ENCODE measurements at regions not wholly inside any gene's neighbourhood (a gene's known extent, or its start where the extent isn't known, plus 50 kb on each side); places are given as distances from the start of the nearest gene placed in this dataset.

DNA sequence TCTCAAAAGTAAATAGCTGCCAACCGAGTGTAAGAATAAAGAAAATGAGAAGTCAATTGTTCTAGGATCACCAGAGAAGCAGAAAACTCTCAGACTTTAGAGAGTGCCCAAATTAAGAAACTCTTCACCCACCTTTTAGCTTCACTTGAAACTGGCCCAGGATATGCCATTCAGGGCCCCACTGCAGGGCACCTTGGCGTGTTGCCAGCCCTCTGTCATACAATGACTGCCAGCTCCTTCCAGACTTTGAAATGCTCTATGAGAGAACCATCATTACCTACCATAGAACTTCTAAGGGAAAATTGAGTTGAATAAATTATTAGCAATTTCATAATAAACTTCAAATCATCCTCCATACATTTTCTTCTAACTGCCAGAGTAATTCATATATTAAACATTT lies 240.5 kb downstream of the CETN3 start:
- no peak overlapping the region for H3K4me3 ChIP-seq
- intact Hi-C loops (cut with DNase I) = no loop called here
- DNase-seq = no peak
- WGBS, 2 donors = 82% methylated on average over 2 of the region's 2 CpGs
- no peaks in the 10 kb centered on the region for H3K9me3 ChIP-seq
- H3K27me3 ChIP-seq = no peaks in the 10 kb centered on the region
- H3K27ac ChIP-seq = no peak overlapping the region
- no peaks in the 10 kb centered on the region for H3K36me3 ChIP-seq
- H3K4me1 ChIP-seq = peaks cover 0 to 19% (median 13%) of the 10 kb centered on the region in 4 donors
- no peak for TF ChIP-seq EP300 (IDR thresholded peaks at IDR 0.05)
- TF ChIP-seq, protein P1, sequence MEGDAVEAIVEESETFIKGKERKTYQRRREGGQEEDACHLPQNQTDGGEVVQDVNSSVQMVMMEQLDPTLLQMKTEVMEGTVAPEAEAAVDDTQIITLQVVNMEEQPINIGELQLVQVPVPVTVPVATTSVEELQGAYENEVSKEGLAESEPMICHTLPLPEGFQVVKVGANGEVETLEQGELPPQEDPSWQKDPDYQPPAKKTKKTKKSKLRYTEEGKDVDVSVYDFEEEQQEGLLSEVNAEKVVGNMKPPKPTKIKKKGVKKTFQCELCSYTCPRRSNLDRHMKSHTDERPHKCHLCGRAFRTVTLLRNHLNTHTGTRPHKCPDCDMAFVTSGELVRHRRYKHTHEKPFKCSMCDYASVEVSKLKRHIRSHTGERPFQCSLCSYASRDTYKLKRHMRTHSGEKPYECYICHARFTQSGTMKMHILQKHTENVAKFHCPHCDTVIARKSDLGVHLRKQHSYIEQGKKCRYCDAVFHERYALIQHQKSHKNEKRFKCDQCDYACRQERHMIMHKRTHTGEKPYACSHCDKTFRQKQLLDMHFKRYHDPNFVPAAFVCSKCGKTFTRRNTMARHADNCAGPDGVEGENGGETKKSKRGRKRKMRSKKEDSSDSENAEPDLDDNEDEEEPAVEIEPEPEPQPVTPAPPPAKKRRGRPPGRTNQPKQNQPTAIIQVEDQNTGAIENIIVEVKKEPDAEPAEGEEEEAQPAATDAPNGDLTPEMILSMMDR (IDR thresholded peaks at IDR 0.05) = no peak

DNA sequence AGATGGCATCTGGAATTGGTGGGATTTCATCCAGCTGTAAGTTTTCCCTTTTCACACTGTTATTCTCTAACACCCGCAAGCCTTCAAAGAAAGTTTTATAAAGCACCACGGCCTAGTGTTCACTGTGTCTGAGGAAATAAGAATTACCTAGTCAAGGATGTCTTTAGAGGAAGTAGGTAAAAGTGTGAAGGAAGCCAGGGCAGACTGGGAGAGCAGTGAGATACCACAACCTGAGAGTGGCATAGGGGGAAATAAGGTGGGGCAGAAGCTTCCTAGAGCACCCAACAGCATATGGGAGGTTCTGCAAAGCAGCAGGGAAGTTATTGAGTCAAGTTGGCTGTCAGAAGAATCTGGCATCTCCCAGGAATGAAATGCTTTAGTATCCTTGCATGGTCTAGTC lies 241.2 kb downstream of the CETN3 start:
- peaks cover 0 to 19% (median 13%) of the 10 kb centered on the region in 4 donors for H3K4me1 ChIP-seq
- intact Hi-C loops (cut with DNase I) = no loop called here
- no peak overlapping the region for H3K27ac ChIP-seq
- H3K36me3 ChIP-seq = no peaks in the 10 kb centered on the region
- 79 to 91% methylated on average over 2 of the region's 2 CpGs for WGBS, 2 donors
- H3K4me3 ChIP-seq = no peak overlapping the region
- H3K27me3 ChIP-seq = no peaks in the 10 kb centered on the region
- TF ChIP-seq POLR2AphosphoS5 (IDR thresholded peaks at IDR 0.05) = no peak
- no peak for TF ChIP-seq POLR2A (IDR thresholded peaks at IDR 0.05)
- TF ChIP-seq EP300 (IDR thresholded peaks at IDR 0.05) = no peak
- TF ChIP-seq, protein P1 (IDR thresholded peaks at IDR 0.05) = no peak
- H3K9me3 ChIP-seq = no peaks in the 10 kb centered on the region
- DNase-seq = no peak

DNA sequence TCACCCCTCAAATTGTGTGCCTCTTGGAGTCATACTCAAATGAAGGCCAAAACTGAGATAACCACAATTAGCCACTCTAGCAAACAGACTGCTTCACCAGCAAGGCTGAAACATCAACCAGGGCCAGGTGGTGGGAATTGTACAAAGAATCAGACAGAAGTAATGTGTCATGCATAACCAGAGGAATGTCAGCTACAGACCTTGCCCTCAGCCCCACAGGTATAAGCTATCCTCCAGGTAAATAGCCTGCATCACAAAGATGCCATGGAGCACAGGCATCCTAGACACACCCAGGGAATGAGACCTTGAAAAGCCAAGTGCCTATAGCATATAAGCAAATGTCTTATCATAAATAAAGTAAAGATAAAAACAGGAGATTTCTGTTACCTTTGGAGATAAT lies 242.7 kb downstream of the CETN3 start:
- intact Hi-C loops (cut with DNase I) = no loop called here
- Histone ChIP-seq H3K27me3 (no peaks in the 10 kb centered on the region), H3K4me3 (no peak overlapping the region), H3K9me3 (no peaks in the 10 kb centered on the region), H3K27ac (no peak overlapping the region), H3K4me1 (peaks cover 0 to 19% (median 13%) of the 10 kb centered on the region in 4 donors), H3K36me3 (no peaks in the 10 kb centered on the region)
- TF ChIP-seq, protein P1 (IDR thresholded peaks at IDR 0.05) = no peak
- no peak for TF ChIP-seq POLR2AphosphoS5 (IDR thresholded peaks at IDR 0.05)
- no peak for TF ChIP-seq EP300 (IDR thresholded peaks at IDR 0.05)
- no peak for TF ChIP-seq POLR2A (IDR thresholded peaks at IDR 0.05)
- no peak for DNase-seq

DNA sequence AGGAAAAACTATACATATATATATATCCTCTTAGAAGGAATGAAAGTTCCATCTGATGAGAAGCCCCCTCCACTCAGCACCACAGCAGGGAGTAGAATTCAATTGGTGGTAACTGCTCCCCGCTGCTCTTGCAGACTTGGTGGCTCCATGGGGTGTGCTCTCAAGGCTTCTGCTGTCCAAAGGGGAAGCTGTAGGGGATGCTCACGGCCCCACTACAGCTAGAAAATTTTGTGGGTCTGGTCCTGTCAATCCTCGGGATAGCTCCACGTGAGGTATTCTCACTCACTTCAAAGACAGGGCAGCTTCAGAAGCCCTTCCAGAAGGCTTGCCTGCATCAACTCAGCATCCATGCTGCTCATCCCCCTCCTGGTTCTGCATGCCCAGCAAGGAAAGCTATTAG lies 247.2 kb downstream of the CETN3 start:
- DNase-seq = no peak
- WGBS, 2 donors = 84 to 86% methylated on average over 4 of the region's 4 CpGs
- H3K9me3 ChIP-seq = no peaks in the 10 kb centered on the region
- no peak overlapping the region for H3K27ac ChIP-seq
- no peaks in the 10 kb centered on the region for H3K36me3 ChIP-seq
- no peaks in the 10 kb centered on the region for H3K27me3 ChIP-seq
- TF ChIP-seq EP300 (IDR thresholded peaks at IDR 0.05) = no peak
- TF ChIP-seq POLR2AphosphoS5 (IDR thresholded peaks at IDR 0.05) = no peak
- TF ChIP-seq POLR2A (IDR thresholded peaks at IDR 0.05) = no peak
- TF ChIP-seq, protein P1 (IDR thresholded peaks at IDR 0.05) = no peak
- H3K4me3 ChIP-seq = no peak overlapping the region
- H3K4me1 ChIP-seq = no peaks in the 10 kb centered on the region
- intact Hi-C loops (cut with DNase I) = no loop called here

DNA sequence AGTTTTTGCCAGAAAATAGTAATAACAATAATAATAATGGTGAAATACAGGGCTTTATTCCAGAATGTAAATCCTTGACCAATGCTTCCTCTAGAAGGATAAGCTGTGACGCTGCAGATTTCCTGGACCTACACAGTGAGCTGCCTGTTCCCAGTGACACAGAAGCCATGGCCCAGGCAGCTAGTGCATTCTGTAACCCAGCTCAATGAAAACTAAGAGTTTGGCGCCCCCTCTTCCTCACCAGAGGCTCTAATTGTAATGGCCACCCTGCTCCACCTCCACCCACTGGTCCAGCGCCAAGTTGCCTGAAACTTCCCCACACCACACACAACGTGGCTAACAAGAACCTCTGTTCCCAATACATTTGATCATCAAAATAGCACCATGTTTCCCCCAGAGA lies 248.1 kb downstream of the CETN3 start:
- no peaks in the 10 kb centered on the region for H3K4me1 ChIP-seq
- no peaks in the 10 kb centered on the region for H3K36me3 ChIP-seq
- H3K4me3 ChIP-seq = no peak overlapping the region
- WGBS, 2 donors = 45 to 68% methylated on average over 4 of the region's 4 CpGs
- intact Hi-C loops (cut with DNase I) = no loop called here
- no peak for DNase-seq
- no peaks in the 10 kb centered on the region for H3K27me3 ChIP-seq
- no peak overlapping the region for H3K27ac ChIP-seq
- TF ChIP-seq, protein P1 (IDR thresholded peaks at IDR 0.05) = no peak
- TF ChIP-seq POLR2A (IDR thresholded peaks at IDR 0.05) (no peak), POLR2AphosphoS5 (IDR thresholded peaks at IDR 0.05) (no peak), EP300 (IDR thresholded peaks at IDR 0.05) (no peak)
- H3K9me3 ChIP-seq = no peaks in the 10 kb centered on the region
